ENCODE measurements at regions not wholly inside any gene's neighbourhood (a gene's known extent, or its start where the extent isn't known, plus 50 kb on each side); places are given as distances from the start of the nearest gene placed in this dataset.

DNA sequence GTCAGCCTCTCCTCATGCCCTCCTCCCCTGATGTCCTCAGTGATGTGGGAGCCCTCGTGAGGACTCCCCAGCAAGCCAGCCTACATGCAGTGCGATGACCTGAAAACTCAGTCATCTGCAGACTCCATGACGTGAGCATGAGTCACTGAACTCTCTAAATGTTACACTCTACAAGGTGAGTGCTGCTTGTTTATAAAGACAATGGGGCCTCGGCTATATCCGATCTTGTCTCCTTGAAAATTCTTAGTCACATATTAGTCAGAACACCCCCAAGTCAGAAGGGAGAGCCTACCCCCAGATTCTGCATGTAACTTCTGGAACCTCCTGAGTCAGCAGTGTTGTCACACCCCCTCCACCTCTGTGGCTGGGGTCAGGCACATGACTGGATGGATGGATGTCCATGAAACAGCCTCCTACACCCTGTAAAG lies 673.8 kb downstream of the INHBA start:
- peak; percentile 36 for DNase-seq (ENCODE audit: extremely low read depth, low read depth)

DNA sequence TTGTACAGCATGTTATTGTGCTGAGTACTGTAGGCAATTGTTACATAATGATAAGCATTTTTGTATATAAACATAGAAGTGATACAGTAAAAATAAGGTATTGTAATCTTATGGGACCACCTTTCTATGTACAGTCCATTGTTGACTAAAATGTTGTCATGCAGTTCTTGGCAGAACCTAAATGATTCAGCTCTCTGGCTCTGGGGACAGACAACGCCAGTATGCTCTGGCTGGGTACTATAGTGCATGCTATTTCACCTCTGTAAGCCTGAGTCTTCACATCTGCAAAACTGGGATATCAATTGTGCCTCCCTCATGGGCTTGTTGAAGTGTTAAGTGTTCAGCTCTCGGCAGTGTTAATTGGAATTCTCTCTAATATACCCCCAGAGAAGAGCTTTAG lies 674.3 kb downstream of the INHBA start:
- no peak for DNase-seq (ENCODE audit: extremely low read depth, low read depth)

DNA sequence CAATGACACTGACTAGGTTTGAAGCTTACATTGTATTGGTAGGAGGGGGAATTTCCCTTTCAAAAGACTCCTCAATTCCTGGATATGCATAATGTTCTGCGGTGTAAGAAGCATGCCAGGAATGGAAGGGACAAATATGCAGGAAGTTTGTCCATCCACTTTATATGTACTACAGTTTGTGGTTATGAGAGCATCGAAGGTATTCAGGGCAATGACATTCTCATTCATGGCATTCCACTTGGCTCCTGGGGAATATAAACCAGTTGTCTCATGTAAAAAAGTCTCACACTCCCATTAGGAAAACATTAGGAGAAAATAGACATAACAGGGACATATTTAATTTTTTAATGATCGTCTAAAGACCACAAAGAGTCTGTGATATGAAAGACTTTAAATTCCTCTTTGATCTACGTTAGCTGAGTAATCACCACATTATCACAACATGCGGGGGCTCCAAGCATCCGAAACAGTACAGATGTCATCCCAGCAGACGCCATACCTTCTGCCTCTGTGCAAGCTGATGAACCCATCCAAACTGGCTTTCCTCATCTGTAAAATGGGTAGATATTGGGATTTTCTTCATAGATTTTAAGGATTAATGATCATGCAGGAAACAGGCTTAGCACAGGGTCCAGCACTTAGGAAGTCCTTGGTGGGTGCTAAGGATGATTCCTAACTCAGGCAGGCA lies 675.3 kb downstream of the INHBA start:
- no peak for DNase-seq (ENCODE audit: extremely low read depth, low read depth)

DNA sequence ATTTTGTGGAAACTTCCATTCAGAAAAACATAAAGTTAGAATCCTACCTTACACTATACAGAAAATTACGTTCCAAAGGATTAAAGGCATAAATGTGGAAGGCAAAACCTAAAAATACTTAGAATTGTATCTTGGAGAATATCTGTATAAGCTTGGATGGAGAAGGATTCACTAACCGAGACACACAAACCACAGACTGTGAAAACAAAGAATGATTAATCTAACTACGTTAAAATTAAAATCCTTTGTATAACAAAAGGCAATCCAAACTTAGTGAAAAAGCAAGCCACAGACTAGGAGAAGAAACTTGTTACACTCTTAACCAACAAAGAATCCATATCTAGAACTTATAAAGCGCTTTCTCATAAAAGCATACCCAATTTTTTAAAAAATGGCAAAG lies 678.8 kb downstream of the INHBA start:
- no peak for DNase-seq (ENCODE audit: extremely low read depth, low read depth)

DNA sequence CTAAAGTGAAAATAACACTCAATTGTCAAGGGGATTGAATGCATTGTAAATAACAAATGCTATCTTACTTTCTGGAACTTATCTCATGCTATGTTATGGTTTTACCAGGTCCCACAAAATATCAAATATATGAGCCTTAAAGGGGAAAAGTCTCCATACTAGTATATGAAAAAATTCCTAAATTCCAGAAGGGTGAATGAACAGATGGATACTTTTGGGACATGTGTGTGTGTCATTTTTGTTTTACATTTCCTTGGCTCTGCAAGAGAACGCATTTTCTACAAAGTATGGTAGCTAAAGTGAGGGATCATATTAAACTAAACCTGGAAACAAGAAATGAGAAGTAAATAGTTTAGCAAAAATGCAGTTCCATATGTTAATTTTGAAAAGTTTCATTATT lies 682.8 kb downstream of the INHBA start:
- DNase-seq (ENCODE audit: extremely low read depth, low read depth), result no peak

DNA sequence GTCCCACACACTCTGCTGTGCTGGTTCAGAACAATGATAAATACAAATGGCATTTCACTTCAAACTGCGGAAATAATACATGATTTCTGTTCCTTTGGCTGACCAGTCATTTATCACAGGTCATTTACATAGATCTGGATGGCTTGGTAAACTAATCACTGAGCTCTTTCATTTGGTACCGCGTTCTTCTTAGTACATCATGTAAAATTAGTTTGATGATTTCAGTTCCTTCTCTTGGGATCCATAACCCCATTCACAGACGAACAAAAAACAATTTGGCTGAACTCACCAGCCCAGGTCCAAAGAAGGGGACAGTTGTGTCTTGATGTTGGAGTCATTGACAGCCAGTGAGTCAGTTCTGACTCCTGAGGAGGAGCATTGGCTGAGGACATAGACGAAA lies 689.8 kb downstream of the INHBA start:
- DNase-seq (ENCODE audit: extremely low read depth, low read depth), result no peak

DNA sequence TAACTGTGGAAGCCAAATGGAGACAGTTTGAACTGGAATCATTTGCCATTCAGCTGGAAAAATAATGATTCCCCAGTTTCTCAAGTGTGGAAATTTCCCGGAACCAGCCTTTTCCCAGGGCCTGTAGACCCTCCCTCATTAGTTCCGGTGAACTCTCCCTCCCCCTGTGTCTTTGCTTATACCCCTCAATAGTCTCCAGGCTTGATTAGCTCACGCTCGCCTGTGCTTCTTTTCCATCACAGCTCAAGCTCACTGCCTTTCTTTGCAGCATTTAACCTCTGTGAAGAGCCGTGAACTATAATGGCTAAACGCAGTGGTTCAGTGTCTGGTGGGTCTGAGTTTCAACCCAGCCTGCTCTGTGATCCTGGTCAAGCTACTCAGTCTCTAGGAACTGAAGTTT lies 690.8 kb downstream of the INHBA start:
- no peak for DNase-seq (ENCODE audit: extremely low read depth, low read depth)

DNA sequence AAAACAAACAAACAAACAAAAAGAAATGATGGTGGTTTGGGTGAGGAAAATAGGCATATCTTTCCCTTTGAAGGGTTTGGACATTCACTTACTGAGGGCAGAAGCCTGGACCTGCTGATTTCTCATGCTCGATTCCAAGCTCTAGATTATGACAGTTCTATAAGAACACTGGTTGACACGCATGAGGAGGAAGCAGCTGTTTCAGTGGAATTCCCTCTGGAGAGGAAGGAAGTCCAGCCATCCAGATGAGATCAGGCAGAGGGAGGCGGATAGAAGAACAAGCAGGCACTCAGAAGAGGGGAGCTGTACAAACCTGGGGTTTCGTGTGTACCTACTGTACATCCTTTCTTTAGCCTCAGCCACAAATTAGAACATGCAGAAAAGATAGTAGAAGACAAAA lies 691.9 kb downstream of the INHBA start:
- DNase-seq (ENCODE audit: extremely low read depth, low read depth), result no peak

DNA sequence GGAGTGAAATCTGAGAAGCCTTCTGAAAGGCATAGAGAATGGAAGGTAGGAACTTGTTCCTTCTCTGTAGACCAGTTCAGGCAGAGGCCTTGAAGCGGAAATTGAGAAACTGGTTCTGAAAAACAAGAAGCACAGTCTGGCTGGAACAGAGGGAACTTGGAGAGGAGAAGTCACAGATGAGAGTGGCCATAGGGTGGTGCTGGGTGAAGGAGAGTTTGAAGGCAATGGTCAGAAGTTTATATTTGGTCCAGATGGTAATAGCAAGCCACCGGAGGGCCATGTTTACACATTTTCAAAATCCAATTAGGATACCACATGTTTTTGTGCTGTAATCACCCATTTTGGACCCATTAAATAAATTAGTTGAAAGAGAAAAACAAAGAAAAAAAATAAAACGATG lies 692.5 kb downstream of the INHBA start:
- DNase-seq (ENCODE audit: extremely low read depth, low read depth), result no peak

DNA sequence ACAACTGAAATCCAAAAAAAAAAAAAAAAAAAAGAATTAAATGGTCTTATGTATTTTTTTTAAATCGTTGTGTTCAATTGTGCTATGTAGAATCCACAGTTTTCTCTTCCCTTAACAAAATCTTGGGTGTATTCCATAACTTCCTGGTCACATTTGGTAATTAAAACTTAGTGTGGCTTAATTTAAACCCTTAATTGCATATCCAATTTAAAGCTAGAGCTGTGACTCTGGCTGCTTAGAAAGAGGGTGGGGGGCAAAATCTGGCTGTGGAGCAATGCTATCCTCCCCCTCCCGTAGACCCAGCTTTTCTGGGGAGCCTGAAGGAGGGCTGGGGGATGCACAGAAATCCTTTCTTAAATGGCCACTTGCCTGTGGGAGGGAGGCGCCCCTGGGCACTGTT lies 695.1 kb downstream of the INHBA start:
- no peak for DNase-seq (ENCODE audit: extremely low read depth, low read depth)

DNA sequence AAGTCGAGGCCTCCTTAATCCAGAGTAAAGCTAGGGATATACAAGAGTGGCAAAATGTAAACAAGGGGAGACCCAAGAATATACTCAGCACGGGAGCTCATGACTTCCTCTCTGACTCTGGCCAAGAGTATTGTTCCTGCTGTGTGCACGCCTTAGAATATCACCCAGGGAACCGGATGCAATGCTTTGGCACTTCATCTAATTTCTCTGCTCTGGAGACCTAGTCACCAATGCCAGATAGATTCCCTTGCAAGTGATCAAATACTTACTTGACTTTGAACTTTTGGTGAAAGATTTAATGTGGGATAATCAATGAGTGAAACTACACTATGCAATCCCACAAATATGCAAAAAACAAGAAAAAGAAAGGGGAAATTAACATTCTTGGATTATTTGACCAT lies 695.5 kb downstream of the INHBA start:
- no peak for DNase-seq (ENCODE audit: extremely low read depth, low read depth)

DNA sequence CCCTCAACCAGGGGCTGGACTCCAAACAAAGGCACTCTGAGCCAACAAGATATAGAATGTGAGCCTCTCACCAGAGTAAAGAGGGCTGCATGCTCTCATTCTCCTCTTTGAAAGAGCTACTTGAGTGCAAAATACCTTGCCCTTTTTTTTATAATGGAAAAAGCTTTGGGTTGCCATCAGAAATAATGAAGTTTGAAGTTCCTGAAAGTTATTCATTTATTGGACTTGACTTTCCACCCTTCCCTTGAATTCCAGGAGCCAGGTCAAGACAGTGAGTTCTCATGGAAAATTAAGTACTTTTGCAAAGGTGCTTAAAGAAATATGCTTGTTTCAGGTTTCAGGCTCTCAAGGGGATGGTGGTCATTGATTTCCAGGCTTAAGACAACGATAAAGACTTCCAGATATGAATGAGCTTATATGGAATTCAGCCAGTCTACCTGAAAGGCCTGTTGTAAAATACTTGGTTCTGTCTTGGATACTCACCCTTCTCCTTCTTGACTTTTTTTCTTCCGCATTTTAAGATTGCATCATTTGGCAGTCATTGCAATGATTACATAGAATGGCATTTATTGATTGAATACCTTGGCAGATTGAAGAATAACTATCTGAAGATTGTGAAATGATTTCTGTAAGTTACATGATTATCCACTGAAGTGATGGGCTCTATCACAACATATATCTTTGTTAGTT lies 696.4 kb downstream of the INHBA start:
- DNase-seq (ENCODE audit: extremely low read depth, low read depth), result no peak

DNA sequence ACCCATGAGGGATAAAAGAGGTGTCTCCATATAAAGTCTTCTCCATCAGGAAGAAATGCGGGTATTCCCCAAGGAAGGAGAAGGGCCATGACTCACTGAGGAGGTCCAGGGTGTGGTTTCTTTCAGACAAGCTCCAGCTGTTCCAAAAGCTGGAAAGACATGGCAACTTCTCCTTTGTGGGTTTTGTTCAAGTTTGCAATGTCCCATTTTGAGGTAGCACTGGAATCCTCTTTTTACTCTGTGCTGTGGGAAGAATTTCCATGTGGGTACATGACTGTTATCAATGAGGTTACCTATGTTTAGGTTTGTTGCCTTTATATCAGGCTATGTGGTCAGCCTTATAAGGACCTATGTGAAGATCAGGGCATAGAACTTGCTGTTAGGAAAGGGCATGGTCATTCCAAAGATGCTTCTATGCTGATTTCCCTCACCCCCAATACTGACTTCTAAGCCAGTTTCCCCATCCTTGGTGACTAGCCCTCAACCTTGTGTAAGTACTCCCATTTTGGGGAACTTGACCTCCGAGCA lies 697.5 kb downstream of the INHBA start:
- no peak for DNase-seq (ENCODE audit: extremely low read depth, low read depth)

DNA sequence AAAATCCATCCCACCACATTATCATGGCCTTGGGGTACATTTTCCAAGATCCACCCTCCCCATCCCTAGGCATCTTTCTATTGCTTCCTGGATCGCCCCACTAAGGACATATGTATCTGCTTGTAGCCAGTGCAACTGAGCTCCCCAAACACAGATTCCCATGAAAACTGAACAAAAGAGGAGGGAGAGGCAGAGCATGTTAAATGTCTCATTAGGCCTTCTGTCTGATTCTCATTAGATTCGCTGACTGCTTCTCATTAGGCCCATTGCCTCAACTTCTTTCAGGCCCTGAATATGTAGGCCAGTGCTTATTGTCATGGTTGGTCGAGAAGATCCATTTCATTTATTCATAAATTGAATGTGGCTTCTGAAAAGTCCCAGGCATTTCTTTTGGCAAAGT lies 698.9 kb downstream of the INHBA start:
- no peak for DNase-seq (ENCODE audit: extremely low read depth, low read depth)

DNA sequence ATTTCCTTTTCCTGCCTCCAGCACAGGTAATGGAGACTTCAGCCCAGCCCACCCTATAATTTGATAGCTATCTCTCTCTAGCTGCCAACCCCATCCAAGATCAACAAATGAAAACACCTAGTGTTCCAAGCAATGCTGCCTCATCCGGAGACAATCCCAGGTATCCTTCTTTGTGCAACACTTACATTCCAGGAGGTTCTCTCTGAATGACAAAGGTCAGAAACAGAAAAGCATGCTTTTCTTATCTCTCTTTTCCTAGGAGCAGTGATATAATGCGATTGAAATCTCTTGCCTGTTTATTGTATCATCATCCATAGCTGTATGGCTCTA lies 699.3 kb downstream of the INHBA start:
- DNase-seq (ENCODE audit: extremely low read depth, low read depth), result no peak

DNA sequence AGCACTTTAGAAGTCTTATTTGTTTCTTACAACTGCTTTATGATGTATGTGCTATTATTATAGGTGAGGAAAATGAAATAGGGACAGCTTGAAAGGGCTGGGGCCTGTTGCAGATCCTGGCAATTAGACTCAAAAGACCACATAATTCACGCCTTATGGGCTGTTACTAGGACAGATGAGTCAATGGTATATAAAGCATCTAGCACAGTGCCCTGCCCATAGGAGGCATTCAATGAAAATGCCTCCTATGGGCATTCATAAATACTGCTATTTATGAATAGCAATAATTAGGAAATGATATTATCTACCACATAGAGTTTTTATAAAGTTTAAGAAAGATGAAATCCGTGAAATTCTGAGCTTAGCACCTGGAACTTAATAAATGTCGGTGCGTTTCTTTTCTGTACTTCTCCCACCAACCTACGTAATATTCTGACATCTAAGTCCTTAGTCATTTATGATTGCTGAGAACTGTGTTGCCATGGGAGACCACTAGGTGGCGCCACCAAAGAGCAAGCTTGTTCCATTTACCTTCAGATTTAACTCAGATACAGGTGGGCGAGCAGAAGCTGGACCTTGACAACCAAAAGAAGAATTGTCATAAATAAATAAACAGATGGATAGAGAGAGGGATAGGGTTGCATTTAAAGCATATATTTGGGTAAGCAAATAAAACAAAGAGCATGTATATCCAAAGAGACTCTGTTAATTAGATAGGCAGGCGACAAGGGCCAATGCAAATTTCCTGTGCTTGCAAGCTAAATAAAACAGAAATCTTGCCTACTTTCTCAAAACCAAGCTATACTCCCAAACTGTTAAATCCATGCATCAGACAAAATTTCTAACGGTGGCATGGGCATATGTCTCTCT lies 699.9 kb downstream of the INHBA start:
- DNase-seq (ENCODE audit: extremely low read depth, low read depth), result peak; percentile 35

DNA sequence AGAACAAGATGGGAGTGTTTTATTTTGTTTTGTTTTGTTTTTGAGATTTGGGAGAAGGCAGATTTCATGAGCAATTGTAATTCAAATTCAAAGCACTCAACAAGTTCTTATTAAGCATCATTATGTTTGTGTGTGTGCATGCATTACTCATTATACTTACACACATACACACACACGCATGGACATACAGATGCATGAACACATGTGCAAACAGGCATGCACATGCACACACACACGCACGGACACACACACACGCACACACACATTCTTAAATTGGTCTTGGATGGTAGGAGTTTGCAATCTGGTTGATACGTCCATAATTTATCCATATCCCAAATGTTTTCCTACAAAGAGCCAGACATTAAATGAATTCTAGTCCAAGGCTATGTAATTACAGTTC lies 702.8 kb downstream of the INHBA start:
- no peak for DNase-seq (ENCODE audit: extremely low read depth, low read depth)

DNA sequence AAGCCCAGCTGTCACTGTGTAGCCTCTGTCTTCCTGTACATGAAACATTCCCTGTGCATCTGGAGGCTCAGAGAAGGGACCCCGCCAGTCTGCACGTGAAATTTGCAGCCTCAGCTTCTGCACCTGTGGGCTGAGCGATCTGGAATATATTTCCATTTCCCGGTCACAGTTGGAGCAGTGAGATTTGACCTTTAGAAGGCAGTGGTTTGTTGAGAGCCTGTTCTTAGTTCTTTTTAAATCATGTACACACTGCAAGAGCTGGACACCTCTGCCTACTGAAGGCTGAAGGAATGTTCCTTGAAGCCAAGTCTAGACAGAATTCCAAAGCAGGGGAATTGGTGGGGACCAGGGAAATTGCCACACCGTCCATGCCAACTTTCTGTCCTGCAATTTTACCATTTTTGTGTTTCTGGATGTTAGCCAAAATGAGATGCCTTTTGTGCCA lies 706.6 kb downstream of the INHBA start:
- no peak for DNase-seq (ENCODE audit: extremely low read depth, low read depth)

DNA sequence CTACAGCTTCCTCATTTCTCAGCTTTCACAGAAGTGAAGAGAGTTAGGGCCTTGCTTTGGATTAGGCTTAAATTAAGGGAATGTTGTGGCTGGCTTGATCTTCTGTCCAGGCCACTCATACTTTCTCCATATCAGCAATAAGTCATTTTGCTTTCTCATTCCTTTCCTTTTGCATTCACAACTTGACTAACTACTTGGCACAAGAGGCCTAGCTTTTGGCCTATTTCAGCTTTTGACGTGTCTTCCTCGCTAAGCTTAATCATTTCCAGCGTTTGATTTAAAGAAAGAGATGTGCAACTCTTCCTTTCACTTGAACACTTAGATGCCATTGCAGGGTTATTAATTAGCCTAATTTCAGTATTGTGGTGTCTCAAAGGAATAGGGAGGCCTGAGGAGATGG lies 712.0 kb downstream of the INHBA start:
- DNase-seq (ENCODE audit: extremely low read depth, low read depth), result no peak

DNA sequence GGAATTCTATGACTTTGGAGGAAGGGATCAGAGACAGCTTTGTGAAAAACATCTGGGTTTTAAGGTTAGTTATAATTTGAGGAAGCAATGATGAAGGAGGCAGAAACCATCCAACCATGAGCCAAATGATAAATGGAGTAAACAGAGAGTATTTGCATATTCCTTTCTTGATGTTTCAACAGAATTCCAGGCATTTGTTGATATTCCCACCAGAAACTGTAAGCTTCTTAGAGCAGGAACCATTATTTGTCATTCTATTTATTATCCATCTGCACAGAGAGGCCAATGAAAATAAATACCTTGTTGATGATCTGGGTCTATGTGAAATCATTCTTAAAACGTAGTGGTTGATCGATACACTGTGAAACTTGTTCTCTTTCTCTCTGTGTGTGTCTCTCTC lies 715.3 kb downstream of the INHBA start:
- DNase-seq (ENCODE audit: extremely low read depth, low read depth), result no peak

DNA sequence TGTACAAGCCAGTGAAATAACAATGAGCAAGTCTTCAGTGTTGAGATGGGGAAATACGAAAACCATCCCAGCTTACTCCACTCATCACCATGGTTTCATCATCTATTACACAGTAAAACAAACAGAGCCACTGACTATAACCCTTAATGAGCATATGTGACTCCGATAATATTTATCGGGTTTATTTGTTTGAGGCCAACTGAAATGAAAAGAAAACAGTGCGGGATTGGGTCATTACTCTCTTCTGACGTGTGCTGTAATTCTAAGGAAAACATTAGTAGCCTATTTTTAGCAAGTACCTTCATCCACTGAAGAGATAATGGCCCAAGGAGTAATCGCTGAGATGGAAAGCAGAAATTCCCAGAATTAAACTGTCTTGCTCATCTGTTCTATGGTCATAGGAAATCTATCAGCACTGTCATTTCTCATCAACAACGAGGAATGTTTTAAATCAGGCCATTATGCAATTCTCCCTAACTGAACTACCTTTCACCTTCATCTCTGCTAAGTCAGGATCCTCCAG lies 716.5 kb downstream of the INHBA start:
- DNase-seq (ENCODE audit: extremely low read depth, low read depth), result peak; percentile 93

Measured in NCI-H460 (cell line).